ENCODE measurements at regions not wholly inside any gene's neighbourhood (a gene's known extent, or its start where the extent isn't known, plus 50 kb on each side); places are given as distances from the start of the nearest gene placed in this dataset.

- TF ChIP-seq POLR2A (IDR thresholded peaks at IDR 0.05) (no peak), CTCF (IDR thresholded peaks at IDR 0.05 in 4 of 5, conservative IDR thresholded peaks at IDR 0.05 in 1 of 5) (no peak)
Observed at GRCh38 chr12:41903014-41903708, 241.5 kb downstream of the GXYLT1 start.

All from gastrocnemius medialis (tissue), 4 donors.